ENCODE measurements at regions not wholly inside any gene's neighbourhood (a gene's known extent, or its start where the extent isn't known, plus 50 kb on each side); places are given as distances from the start of the nearest gene placed in this dataset.

DNA sequence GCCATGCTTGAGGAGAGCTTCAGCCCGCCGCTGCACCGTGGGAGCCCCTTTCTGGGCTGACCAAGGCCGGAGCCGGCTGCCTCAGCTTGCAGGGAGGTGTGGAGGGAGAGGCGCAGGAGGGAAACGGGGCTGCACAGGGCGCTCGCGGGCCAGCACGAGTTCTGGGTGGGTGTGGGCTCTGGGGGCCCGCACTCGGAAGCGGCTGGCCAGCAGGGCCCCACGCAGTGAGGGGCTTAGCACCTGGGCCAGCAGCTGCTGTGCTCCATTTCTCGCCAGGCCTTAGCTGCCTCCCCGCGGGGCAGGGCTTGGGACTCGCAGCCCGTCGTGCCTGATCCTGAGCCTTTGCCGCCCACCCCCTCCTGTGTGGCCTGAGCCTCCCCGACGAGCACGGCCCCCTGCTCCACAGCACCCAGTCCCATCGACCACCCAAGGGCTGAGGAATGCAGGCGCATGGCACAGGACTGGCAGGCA is 1554.0 kb downstream of the KCNT2 start:
- Histone ChIP-seq H3K4me1 (ENCODE audit: control insufficient read depth, insufficient read depth, low read length) (no peaks in the 10 kb centered on the region), H3K9ac (ENCODE audit: control insufficient read depth, insufficient read depth, low read length) (no peak overlapping the region), H3K4me2 (ENCODE audit: control insufficient read depth, insufficient read depth) (no peak overlapping the region), H3K27ac (ENCODE audit: control insufficient read depth, insufficient read depth) (no peak overlapping the region), H3K79me2 (ENCODE audit: control insufficient read depth, insufficient read depth, low read length) (no peaks in the 10 kb centered on the region), H2AFZ (ENCODE audit: control insufficient read depth, low read depth, low read length) (no peak overlapping the region), H3K9me3 (replicated peaks; ENCODE audit: control insufficient read depth, insufficient read depth, low read length) (no peaks in the 10 kb centered on the region), H3K36me3 (ENCODE audit: control insufficient read depth in 2 of 2, insufficient read depth in 2 of 2, low read length in 1 of 2) (no peaks in the 10 kb centered on the region), H3K27me3 (replicated peaks in 1 of 2; ENCODE audit: control insufficient read depth in 2 of 2, insufficient read depth in 2 of 2, low read length in 1 of 2) (no peaks in the 10 kb centered on the region), H4K20me1 (ENCODE audit: control insufficient read depth, insufficient read depth) (no peaks in the 10 kb centered on the region), H3K4me3 (no peak overlapping the region)
- ChIA-PET SMC1A (ENCODE audit: uncharacterized antibody, unreplicated experiment) (interaction anchor here (0.8 kb wide), 1 partner anchor 20 kb away, joined by 3 read pairs; no protein-coding TSS in a partner anchor), POLR2A (no interaction called here), RAD21 (ENCODE audit: unreplicated experiment) (no interaction called here), CTCF (interaction anchor here (0.7 kb wide), 1 partner anchor 34 kb away, joined by 3 read pairs; no protein-coding TSS in a partner anchor)
- ATAC-seq (no peak), DNase-seq (ENCODE audit: low read depth, low spot score) (no peak), FAIRE-seq (no peak)
- WGBS (ENCODE audit: insufficient coverage, insufficient replicate concordance, low lambda C conversion rate, missing lambda C conversion rate) = 47% methylated on average over 26 of the region's 27 CpGs
- in situ Hi-C loops (cut with MboI) (no loop called here), intact Hi-C loops (cut with micrococcal nuclease; ENCODE audit: unreplicated experiment) (no loop called here)
- BruUV-seq (replicated peaks) = no TSS peak
- no peak for TF ChIP-seq ZNF622 (IDR thresholded peaks at IDR 0.05)
- TF ChIP-seq MEF2A (IDR thresholded peaks at IDR 0.05; ENCODE audit: insufficient read depth, low read depth, low read length) = no peak
- TF ChIP-seq FOXK2 (IDR thresholded peaks at IDR 0.05) = no peak
- TF ChIP-seq ZNF217 (IDR thresholded peaks at IDR 0.05) = no peak
- TF ChIP-seq MYC (IDR thresholded peaks at IDR 0.05; ENCODE audit: insufficient read depth, insufficient read length, insufficient replicate concordance, low read length, severe bottlenecking) = no peak
- TF ChIP-seq, protein P1, sequence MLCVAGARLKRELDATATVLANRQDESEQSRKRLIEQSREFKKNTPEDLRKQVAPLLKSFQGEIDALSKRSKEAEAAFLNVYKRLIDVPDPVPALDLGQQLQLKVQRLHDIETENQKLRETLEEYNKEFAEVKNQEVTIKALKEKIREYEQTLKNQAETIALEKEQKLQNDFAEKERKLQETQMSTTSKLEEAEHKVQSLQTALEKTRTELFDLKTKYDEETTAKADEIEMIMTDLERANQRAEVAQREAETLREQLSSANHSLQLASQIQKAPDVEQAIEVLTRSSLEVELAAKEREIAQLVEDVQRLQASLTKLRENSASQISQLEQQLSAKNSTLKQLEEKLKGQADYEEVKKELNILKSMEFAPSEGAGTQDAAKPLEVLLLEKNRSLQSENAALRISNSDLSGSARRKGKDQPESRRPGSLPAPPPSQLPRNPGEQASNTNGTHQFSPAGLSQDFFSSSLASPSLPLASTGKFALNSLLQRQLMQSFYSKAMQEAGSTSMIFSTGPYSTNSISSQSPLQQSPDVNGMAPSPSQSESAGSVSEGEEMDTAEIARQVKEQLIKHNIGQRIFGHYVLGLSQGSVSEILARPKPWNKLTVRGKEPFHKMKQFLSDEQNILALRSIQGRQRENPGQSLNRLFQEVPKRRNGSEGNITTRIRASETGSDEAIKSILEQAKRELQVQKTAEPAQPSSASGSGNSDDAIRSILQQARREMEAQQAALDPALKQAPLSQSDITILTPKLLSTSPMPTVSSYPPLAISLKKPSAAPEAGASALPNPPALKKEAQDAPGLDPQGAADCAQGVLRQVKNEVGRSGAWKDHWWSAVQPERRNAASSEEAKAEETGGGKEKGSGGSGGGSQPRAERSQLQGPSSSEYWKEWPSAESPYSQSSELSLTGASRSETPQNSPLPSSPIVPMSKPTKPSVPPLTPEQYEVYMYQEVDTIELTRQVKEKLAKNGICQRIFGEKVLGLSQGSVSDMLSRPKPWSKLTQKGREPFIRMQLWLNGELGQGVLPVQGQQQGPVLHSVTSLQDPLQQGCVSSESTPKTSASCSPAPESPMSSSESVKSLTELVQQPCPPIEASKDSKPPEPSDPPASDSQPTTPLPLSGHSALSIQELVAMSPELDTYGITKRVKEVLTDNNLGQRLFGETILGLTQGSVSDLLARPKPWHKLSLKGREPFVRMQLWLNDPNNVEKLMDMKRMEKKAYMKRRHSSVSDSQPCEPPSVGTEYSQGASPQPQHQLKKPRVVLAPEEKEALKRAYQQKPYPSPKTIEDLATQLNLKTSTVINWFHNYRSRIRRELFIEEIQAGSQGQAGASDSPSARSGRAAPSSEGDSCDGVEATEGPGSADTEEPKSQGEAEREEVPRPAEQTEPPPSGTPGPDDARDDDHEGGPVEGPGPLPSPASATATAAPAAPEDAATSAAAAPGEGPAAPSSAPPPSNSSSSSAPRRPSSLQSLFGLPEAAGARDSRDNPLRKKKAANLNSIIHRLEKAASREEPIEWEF (IDR thresholded peaks at IDR 0.05; ENCODE audit: insufficient replicate concordance, low read depth, low read length) = no peak
- TF ChIP-seq ZNF384 (IDR thresholded peaks at IDR 0.05; ENCODE audit: borderline replicate concordance, low read depth, low read length) = no peak
- TF ChIP-seq BCL3 (IDR thresholded peaks at IDR 0.05; ENCODE audit: borderline replicate concordance, insufficient read depth, low read depth, low read length, poor library complexity, severe bottlenecking) = no peak
- TF ChIP-seq, protein P2, sequence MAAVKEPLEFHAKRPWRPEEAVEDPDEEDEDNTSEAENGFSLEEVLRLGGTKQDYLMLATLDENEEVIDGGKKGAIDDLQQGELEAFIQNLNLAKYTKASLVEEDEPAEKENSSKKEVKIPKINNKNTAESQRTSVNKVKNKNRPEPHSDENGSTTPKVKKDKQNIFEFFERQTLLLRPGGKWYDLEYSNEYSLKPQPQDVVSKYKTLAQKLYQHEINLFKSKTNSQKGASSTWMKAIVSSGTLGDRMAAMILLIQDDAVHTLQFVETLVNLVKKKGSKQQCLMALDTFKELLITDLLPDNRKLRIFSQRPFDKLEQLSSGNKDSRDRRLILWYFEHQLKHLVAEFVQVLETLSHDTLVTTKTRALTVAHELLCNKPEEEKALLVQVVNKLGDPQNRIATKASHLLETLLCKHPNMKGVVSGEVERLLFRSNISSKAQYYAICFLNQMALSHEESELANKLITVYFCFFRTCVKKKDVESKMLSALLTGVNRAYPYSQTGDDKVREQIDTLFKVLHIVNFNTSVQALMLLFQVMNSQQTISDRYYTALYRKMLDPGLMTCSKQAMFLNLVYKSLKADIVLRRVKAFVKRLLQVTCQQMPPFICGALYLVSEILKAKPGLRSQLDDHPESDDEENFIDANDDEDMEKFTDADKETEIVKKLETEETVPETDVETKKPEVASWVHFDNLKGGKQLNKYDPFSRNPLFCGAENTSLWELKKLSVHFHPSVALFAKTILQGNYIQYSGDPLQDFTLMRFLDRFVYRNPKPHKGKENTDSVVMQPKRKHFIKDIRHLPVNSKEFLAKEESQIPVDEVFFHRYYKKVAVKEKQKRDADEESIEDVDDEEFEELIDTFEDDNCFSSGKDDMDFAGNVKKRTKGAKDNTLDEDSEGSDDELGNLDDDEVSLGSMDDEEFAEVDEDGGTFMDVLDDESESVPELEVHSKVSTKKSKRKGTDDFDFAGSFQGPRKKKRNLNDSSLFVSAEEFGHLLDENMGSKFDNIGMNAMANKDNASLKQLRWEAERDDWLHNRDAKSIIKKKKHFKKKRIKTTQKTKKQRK (IDR thresholded peaks at IDR 0.05; ENCODE audit: low read depth, low read length) = no peak
